ENCODE measurements at regions not wholly inside any gene's neighbourhood (a gene's known extent, or its start where the extent isn't known, plus 50 kb on each side); places are given as distances from the start of the nearest gene placed in this dataset.

GRCh38 chr11:109784536-109784935 lies 308.7 kb upstream of the ZC3H12C start:
- Histone ChIP-seq H3K27me3 (replicated peaks in 1 of 2; ENCODE audit: control insufficient read depth in 2 of 2, insufficient read depth in 2 of 2, low read length in 1 of 2) (0 out of 4 replicates have a peak, but pooled peaks cover 0 to 2% of the 10 kb centered on the region in 2 experiments), H3K9ac (ENCODE audit: control insufficient read depth, insufficient read depth, low read length) (no peak overlapping the region), H3K79me2 (ENCODE audit: control insufficient read depth, insufficient read depth, low read length) (no peaks in the 10 kb centered on the region), H3K36me3 (ENCODE audit: control insufficient read depth in 2 of 2, insufficient read depth in 2 of 2, low read length in 1 of 2) (no peaks in the 10 kb centered on the region), H3K4me3 (no peak overlapping the region), H2AFZ (ENCODE audit: control insufficient read depth, low read depth, low read length) (no peak overlapping the region), H3K4me1 (ENCODE audit: control insufficient read depth, insufficient read depth, low read length) (no peaks in the 10 kb centered on the region), H3K9me3 (replicated peaks; ENCODE audit: control insufficient read depth, insufficient read depth, low read length) (no peaks in the 10 kb centered on the region), H3K4me2 (ENCODE audit: control insufficient read depth, insufficient read depth) (no peak overlapping the region), H4K20me1 (ENCODE audit: control insufficient read depth, insufficient read depth) (no peaks in the 10 kb centered on the region), H3K27ac (ENCODE audit: control insufficient read depth, insufficient read depth) (no peak overlapping the region)
- FAIRE-seq: no peak
- TF ChIP-seq PAX8 (IDR thresholded peaks at IDR 0.05) (no peak), ASH2L (IDR thresholded peaks at IDR 0.05; ENCODE audit: borderline replicate concordance, low read depth) (no peak), HSF1 (IDR thresholded peaks at IDR 0.05; ENCODE audit: low read depth, low read length) (no peak), HDGF (IDR thresholded peaks at IDR 0.05) (no peak)
- RAD21 ChIA-PET (ENCODE audit: unreplicated experiment): no interaction called here
- POLR2A ChIA-PET: no interaction called here
- in situ Hi-C loops (cut with MboI): no loop called here
- ATAC-seq: peak; percentile 56
- WGBS (ENCODE audit: insufficient coverage, insufficient replicate concordance, low lambda C conversion rate, missing lambda C conversion rate): 35% methylated on average over 3 of the region's 3 CpGs
- BruUV-seq (replicated peaks): no TSS peak
- DNase-seq (ENCODE audit: low read depth, low spot score): no peak
- CTCF ChIA-PET: interaction anchor here (1.4 kb wide), 1 partner anchor 71 kb away, joined by 3 read pairs; no protein-coding TSS in a partner anchor
- intact Hi-C loops (cut with micrococcal nuclease; ENCODE audit: unreplicated experiment): no loop called here
- SMC1A ChIA-PET (ENCODE audit: uncharacterized antibody, unreplicated experiment): interaction anchor here (0.6 to 1.4 kb wide), 3 partner anchors 12 to 483 kb away, joined by 3 read pairs; no protein-coding TSS in a partner anchor

GRCh38 chr11:109785198-109785597 lies 308.0 kb upstream of the ZC3H12C start:
- no peaks in the 10 kb centered on the region for H3K36me3 ChIP-seq (ENCODE audit: control insufficient read depth in 2 of 2, insufficient read depth in 2 of 2, low read length in 1 of 2)
- no peak for FAIRE-seq
- ATAC-seq: no peak
- TF ChIP-seq, protein P1, sequence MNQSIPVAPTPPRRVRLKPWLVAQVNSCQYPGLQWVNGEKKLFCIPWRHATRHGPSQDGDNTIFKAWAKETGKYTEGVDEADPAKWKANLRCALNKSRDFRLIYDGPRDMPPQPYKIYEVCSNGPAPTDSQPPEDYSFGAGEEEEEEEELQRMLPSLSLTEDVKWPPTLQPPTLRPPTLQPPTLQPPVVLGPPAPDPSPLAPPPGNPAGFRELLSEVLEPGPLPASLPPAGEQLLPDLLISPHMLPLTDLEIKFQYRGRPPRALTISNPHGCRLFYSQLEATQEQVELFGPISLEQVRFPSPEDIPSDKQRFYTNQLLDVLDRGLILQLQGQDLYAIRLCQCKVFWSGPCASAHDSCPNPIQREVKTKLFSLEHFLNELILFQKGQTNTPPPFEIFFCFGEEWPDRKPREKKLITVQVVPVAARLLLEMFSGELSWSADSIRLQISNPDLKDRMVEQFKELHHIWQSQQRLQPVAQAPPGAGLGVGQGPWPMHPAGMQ (IDR thresholded peaks at IDR 0.05; ENCODE audit: borderline replicate concordance): no peak
- no peak for TF ChIP-seq RUNX3 (IDR thresholded peaks at IDR 0.05; ENCODE audit: low read length)
- TF ChIP-seq MEF2B (IDR thresholded peaks at IDR 0.05; ENCODE audit: partially characterized antibody, poor library complexity, severe bottlenecking): no peak
- no peak for TF ChIP-seq NR2C1 (IDR thresholded peaks at IDR 0.05)
- no peak overlapping the region for H3K9ac ChIP-seq (ENCODE audit: control insufficient read depth, insufficient read depth, low read length)
- ChIA-PET CTCF (no interaction called here), POLR2A (no interaction called here), SMC1A (ENCODE audit: uncharacterized antibody, unreplicated experiment) (interaction anchor here (0.6 to 1.4 kb wide), 2 partner anchors 156 to 483 kb away, joined by 3 read pairs; no protein-coding TSS in a partner anchor), RAD21 (ENCODE audit: unreplicated experiment) (no interaction called here)
- no peaks in the 10 kb centered on the region for H3K9me3 ChIP-seq (replicated peaks; ENCODE audit: control insufficient read depth, insufficient read depth, low read length)
- H3K27ac ChIP-seq (ENCODE audit: control insufficient read depth, insufficient read depth): no peak overlapping the region
- WGBS (ENCODE audit: insufficient coverage, insufficient replicate concordance, low lambda C conversion rate, missing lambda C conversion rate): 93% methylated on average over 1 of the region's 1 CpG
- no peaks in the 10 kb centered on the region for H4K20me1 ChIP-seq (ENCODE audit: control insufficient read depth, insufficient read depth)
- BruUV-seq (replicated peaks): no TSS peak
- in situ Hi-C loops (cut with MboI): no loop called here
- H3K4me1 ChIP-seq (ENCODE audit: control insufficient read depth, insufficient read depth, low read length): no peaks in the 10 kb centered on the region
- no peak for DNase-seq (ENCODE audit: low read depth, low spot score)
- H3K27me3 ChIP-seq (replicated peaks in 1 of 2; ENCODE audit: control insufficient read depth in 2 of 2, insufficient read depth in 2 of 2, low read length in 1 of 2): 0 out of 4 replicates have a peak, but pooled peaks cover 0 to 2% of the 10 kb centered on the region in 2 experiments
- intact Hi-C loops (cut with micrococcal nuclease; ENCODE audit: unreplicated experiment): no loop called here
- H3K4me3 ChIP-seq: no peak overlapping the region
- H3K4me2 ChIP-seq (ENCODE audit: control insufficient read depth, insufficient read depth): no peak overlapping the region
- no peaks in the 10 kb centered on the region for H3K79me2 ChIP-seq (ENCODE audit: control insufficient read depth, insufficient read depth, low read length)
- H2AFZ ChIP-seq (ENCODE audit: control insufficient read depth, low read depth, low read length): no peak overlapping the region
